ENCODE measurements at regions not wholly inside any gene's neighbourhood (a gene's known extent, or its start where the extent isn't known, plus 50 kb on each side); places are given as distances from the start of the nearest gene placed in this dataset.

- no peak for TF ChIP-seq CTCF (IDR thresholded peaks at IDR 0.05)
- TF ChIP-seq POLR2A (IDR thresholded peaks at IDR 0.05), result no peak
Measured at GRCh38 chr19:16013181-16013850, 63.0 kb upstream of the TPM4 start.
